GM12878 (cell line): ENCODE measurements at regions not wholly inside any gene's neighbourhood (a gene's known extent, or its start where the extent isn't known, plus 50 kb on each side); places are given as distances from the start of the nearest gene placed in this dataset.

Source experiments
- ATAC-seq: fragments of 200-7000 bp; cut with Tn5 transposase; 3 replicates; pipeline ENCODE4 v1.9.1; 2020; ENCODE audit warnings: mild to moderate bottlenecking, moderate library complexity
- BruUV-seq: library from RNA; stranded (reverse); fragments of 400-500 nt; replicated peaks from 2 replicates; lab custom pipeline; 2021; lab: Mats Ljungman, UMichigan
- CTCF ChIA-PET: fragments of 300-600 bp; sonication (Branson Sonifier 250); formaldehyde crosslinking; extraction: SDS; loops from one replicate; lab custom pipeline; 2021; ENCODE audit warnings: inconsistent platforms; lab: Yijun Ruan, JAX
- POLR2A ChIA-PET: fragments of 350-600 bp; formaldehyde crosslinking; extraction: SDS; loops from one replicate; lab custom pipeline; 2021; ENCODE audit warnings: inconsistent platforms; lab: Charles Lee
- RAD21 ChIA-PET: fragments of 300-600 bp; sonication (Branson Sonifier 250); formaldehyde crosslinking; loops from one replicate; lab custom pipeline; 2023; ENCODE audit warnings: antibody characterized with exemption; ENCODE audit not compliant: unreplicated experiment; lab: Charles Lee
- SMC1A ChIA-PET: fragments of 300-600 bp; sonication (Branson Sonifier 250); formaldehyde crosslinking; loops from one replicate; lab custom pipeline; 2023; ENCODE audit not compliant: unreplicated experiment, uncharacterized antibody; lab: Charles Lee
- DNase-seq: peaks from one replicate; pipeline ENCODE4 v3.0.0-alpha.2; 2011; ENCODE audit warnings: low read depth, low spot score
- FAIRE-seq: peaks from 3 replicates; lab custom pipeline; 2011; peaks lifted over from hg19 to GRCh38; lab: Jason Lieb, UNC
- H2AFZ ChIP-seq: 2 replicates; pipeline ENCODE4 v1.6.0; 2011; ENCODE audit warnings: low read depth, low read length, control low read depth; ENCODE audit not compliant: control insufficient read depth
- H3K27ac ChIP-seq: 2 replicates; pipeline ENCODE4 v1.5.1; 2011; ENCODE audit warnings: control low read depth; ENCODE audit not compliant: control insufficient read depth, insufficient read depth
- H3K27me3 ChIP-seq, 2 experiments: replicated peaks in 1 of 2; 2 replicates each; pipeline versions ENCODE4 v1.6.0 to v1.6.1; 2011; ENCODE audit warnings: low read length in 1 of 2; ENCODE audit not compliant: control insufficient read depth in 2 of 2, insufficient read depth in 2 of 2
- H3K36me3 ChIP-seq, 2 experiments: 2 replicates each; pipeline ENCODE4 v1.5.1; 2011; ENCODE audit warnings: low read length in 1 of 2; ENCODE audit not compliant: control insufficient read depth in 2 of 2, insufficient read depth in 2 of 2
- H3K4me1 ChIP-seq: 2 replicates; pipeline ENCODE4 v1.6.1; 2011; ENCODE audit warnings: mild to moderate bottlenecking, low read length, moderate library complexity, mixed read lengths; ENCODE audit not compliant: control insufficient read depth, insufficient read depth
- H3K4me2 ChIP-seq: 2 replicates; pipeline ENCODE4 v1.6.0; 2011; ENCODE audit warnings: control low read depth; ENCODE audit not compliant: control insufficient read depth, insufficient read depth
- H3K4me3 ChIP-seq: fragments of 200-600 bp; sonication (generic); 2 replicates; pipeline ENCODE4 v1.5.1; 2016
- H3K79me2 ChIP-seq: 2 replicates; pipeline ENCODE4 v1.6.0; 2011; ENCODE audit warnings: low read length; ENCODE audit not compliant: control insufficient read depth, insufficient read depth
- H3K9ac ChIP-seq: 2 replicates; pipeline ENCODE4 v1.8.0; 2011; ENCODE audit warnings: low read length, control low read depth, mixed read lengths; ENCODE audit not compliant: control insufficient read depth, insufficient read depth
- H3K9me3 ChIP-seq: replicated peaks from 3 replicates; pipeline ENCODE4 v1.5.1; 2011; ENCODE audit warnings: mild to moderate bottlenecking, low read length; ENCODE audit not compliant: control insufficient read depth, insufficient read depth
- H4K20me1 ChIP-seq: 2 replicates; pipeline ENCODE4 v1.6.0; 2011; ENCODE audit not compliant: control insufficient read depth, insufficient read depth
- BACH1 ChIP-seq: fragments of 450-650 bp; IDR thresholded peaks from 2 replicates; pipeline ENCODE4 v1.6.1; 2017; ENCODE audit warnings: mild to moderate bottlenecking, borderline replicate concordance
- MTA3 ChIP-seq: IDR thresholded peaks from 2 replicates; pipeline ENCODE4 v1.6.1; 2012; ENCODE audit warnings: low read length, inconsistent platforms, borderline replicate concordance
- POLR2AphosphoS2 ChIP-seq: IDR thresholded peaks from 2 replicates; pipeline ENCODE4 v1.6.1; 2011; ENCODE audit warnings: low read depth, mild to moderate bottlenecking, low read length, improper control_type of control experiment, moderate library complexity
- ZZZ3 ChIP-seq: IDR thresholded peaks from 2 replicates; pipeline ENCODE4 v1.6.1; 2011; ENCODE audit warnings: low read depth; ENCODE audit not compliant: control insufficient read depth, insufficient read length
- WGBS: methylation state at CpG from one replicate; pipeline ENCODE4 v1.1.6; 2016; ENCODE audit warnings: low lambda C conversion rate; ENCODE audit not compliant: insufficient replicate concordance, insufficient coverage; ENCODE audit errors: missing lambda C conversion rate; 5-methylcytosine and 5-hydroxymethylcytosine counted together
- in situ Hi-C: fragments of 300-500 bp; cut with MboI; formaldehyde crosslinking; loops from 9 replicates; pipeline ENCODE4 v1.14.3; 2018; ENCODE audit warnings: mixed read lengths
- intact Hi-C: fragments of 100-400 bp; cut with micrococcal nuclease; formaldehyde crosslinking; loops from one replicate; pipeline ENCODE4 v1.14.2; 2022; ENCODE audit not compliant: unreplicated experiment
- TF ChIP-seq, protein P1 (sequence below): fragments of 450-650 bp; IDR thresholded peaks from 2 replicates; pipeline ENCODE4 v1.6.1; 2017; ENCODE audit warnings: low read depth, mild to moderate bottlenecking, moderate library complexity
- TF ChIP-seq, protein P2 (sequence below): fragments of 150-350 bp; IDR thresholded peaks from 2 replicates; pipeline ENCODE4 v1.6.1; 2016; ENCODE audit warnings: low read depth, low read length

DNA sequence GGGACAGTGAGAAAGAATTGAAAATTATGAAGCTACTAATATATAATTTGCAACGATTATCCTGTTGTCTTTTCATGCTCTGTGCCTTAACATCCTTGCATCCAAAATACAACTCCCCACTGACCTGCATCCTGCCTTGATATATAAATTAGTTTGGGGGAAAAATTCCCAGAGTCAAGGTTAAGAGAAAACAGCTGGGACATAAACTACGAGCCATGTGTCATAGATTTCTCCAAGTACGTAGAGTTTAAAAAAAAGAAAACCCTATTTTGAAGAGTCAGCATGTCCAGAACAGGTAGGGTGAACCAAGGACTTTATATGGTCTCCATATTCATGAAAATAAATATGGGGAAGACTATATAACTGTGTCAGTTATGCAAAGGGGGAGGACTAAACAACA is 123.8 kb upstream of the MARCKS start (continued):
- TF ChIP-seq, protein P1, sequence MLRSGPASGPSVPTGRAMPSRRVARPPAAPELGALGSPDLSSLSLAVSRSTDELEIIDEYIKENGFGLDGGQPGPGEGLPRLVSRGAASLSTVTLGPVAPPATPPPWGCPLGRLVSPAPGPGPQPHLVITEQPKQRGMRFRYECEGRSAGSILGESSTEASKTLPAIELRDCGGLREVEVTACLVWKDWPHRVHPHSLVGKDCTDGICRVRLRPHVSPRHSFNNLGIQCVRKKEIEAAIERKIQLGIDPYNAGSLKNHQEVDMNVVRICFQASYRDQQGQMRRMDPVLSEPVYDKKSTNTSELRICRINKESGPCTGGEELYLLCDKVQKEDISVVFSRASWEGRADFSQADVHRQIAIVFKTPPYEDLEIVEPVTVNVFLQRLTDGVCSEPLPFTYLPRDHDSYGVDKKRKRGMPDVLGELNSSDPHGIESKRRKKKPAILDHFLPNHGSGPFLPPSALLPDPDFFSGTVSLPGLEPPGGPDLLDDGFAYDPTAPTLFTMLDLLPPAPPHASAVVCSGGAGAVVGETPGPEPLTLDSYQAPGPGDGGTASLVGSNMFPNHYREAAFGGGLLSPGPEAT, result no peak
- TF ChIP-seq POLR2AphosphoS2 (no peak), BACH1 (no peak)

DNA sequence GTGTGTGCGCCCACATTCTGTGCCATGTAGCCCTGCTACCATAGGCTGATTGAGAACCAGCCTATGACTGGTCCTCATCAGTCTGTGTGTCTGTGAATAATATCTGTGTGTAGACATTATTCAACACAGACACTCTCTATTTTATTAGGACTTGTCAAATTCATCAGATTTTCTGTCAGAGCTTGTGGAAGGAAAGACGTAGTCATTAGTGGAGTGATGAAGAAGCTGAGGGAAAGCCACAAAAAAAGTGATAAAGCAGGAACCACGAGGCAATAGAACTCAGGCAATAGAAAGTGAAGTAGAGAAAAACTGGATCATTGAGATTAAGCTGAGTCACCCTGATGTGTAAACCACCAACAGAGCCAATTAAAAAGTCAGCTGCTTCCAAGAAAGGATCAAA is 122.2 kb upstream of the MARCKS start:
- H3K36me3 ChIP-seq, result no peaks in the 10 kb centered on the region
- TF ChIP-seq MTA3, result no peak
- TF ChIP-seq, protein P2, sequence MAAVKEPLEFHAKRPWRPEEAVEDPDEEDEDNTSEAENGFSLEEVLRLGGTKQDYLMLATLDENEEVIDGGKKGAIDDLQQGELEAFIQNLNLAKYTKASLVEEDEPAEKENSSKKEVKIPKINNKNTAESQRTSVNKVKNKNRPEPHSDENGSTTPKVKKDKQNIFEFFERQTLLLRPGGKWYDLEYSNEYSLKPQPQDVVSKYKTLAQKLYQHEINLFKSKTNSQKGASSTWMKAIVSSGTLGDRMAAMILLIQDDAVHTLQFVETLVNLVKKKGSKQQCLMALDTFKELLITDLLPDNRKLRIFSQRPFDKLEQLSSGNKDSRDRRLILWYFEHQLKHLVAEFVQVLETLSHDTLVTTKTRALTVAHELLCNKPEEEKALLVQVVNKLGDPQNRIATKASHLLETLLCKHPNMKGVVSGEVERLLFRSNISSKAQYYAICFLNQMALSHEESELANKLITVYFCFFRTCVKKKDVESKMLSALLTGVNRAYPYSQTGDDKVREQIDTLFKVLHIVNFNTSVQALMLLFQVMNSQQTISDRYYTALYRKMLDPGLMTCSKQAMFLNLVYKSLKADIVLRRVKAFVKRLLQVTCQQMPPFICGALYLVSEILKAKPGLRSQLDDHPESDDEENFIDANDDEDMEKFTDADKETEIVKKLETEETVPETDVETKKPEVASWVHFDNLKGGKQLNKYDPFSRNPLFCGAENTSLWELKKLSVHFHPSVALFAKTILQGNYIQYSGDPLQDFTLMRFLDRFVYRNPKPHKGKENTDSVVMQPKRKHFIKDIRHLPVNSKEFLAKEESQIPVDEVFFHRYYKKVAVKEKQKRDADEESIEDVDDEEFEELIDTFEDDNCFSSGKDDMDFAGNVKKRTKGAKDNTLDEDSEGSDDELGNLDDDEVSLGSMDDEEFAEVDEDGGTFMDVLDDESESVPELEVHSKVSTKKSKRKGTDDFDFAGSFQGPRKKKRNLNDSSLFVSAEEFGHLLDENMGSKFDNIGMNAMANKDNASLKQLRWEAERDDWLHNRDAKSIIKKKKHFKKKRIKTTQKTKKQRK, result no peak
- TF ChIP-seq, protein P1, result no peak
- TF ChIP-seq ZZZ3, result no peak
- TF ChIP-seq, all 136 proteins: peak for 0
- Histone ChIP-seq H3K9me3 (no peaks in the 10 kb centered on the region; the same call in 2 of the 3 replicates), H3K4me3 (no peak overlapping the region), H4K20me1 (no peaks in the 10 kb centered on the region), H3K27me3 (no peaks in the 10 kb centered on the region), H3K9ac (no peak overlapping the region), H3K4me1 (no peaks in the 10 kb centered on the region), H2AFZ (no peak overlapping the region), H3K79me2 (no peaks in the 10 kb centered on the region), H3K27ac (no peak overlapping the region), H3K4me2 (no peak overlapping the region)
- FAIRE-seq (no peak), ATAC-seq (no peak), DNase-seq (no peak)
- ChIA-PET SMC1A (interaction anchor here (0.8 to 3.2 kb wide), 5 partner anchors 10 to 89 kb away, joined by 3 to 15 read pairs (median 3); no protein-coding TSS in a partner anchor), CTCF (no interaction called here), RAD21 (no interaction called here), POLR2A (no interaction called here)
- BruUV-seq, result no TSS peak
- in situ Hi-C loops (no loop called here), intact Hi-C loops (no loop called here)
- 64% methylated on average over 3 of the region's 3 CpGs for WGBS
